ENCODE measurements at regions not wholly inside any gene's neighbourhood (a gene's known extent, or its start where the extent isn't known, plus 50 kb on each side); places are given as distances from the start of the nearest gene placed in this dataset.

GRCh38 chr13:22018076-22018835, 347.4 kb downstream of the FGF9 start:
- DNase-seq, result no peak

GRCh38 chr13:22018836-22019210, 347.9 kb downstream of the FGF9 start:
- DNase-seq, result no peak

GRCh38 chr13:22024381-22024994, 353.6 kb downstream of the FGF9 start:
- DNase-seq, result no peak

- DNase-seq, result no peak
Observed at GRCh38 chr13:22027566-22027965, 356.7 kb downstream of the FGF9 start.

GRCh38 chr13:22028831-22029230, 358.0 kb downstream of the FGF9 start:
- DNase-seq, result no peak

GRCh38 chr13:22030321-22030720, 359.4 kb downstream of the FGF9 start:
- DNase-seq, result no peak

GRCh38 chr13:22031702-22032286, 360.9 kb downstream of the FGF9 start:
- no peak for DNase-seq

- no peak for DNase-seq
Observed at GRCh38 chr13:22032905-22033304, 362.0 kb downstream of the FGF9 start.

GRCh38 chr13:22039961-22040360, 369.1 kb downstream of the FGF9 start:
- no peak for DNase-seq

GRCh38 chr13:22040810-22041364, 370.0 kb downstream of the FGF9 start:
- no peak for DNase-seq

- DNase-seq, result no peak
Observed at GRCh38 chr13:22041741-22042140, 370.9 kb downstream of the FGF9 start.

GRCh38 chr13:22047082-22047784, 376.4 kb downstream of the FGF9 start:
- DNase-seq, result no peak

GRCh38 chr13:22047785-22048104, 376.9 kb downstream of the FGF9 start:
- DNase-seq, result no peak

GRCh38 chr13:22049384-22049783, 378.5 kb downstream of the FGF9 start:
- no peak for DNase-seq

- no peak for DNase-seq
Observed at GRCh38 chr13:22050951-22051563, 380.2 kb downstream of the FGF9 start.

- DNase-seq, result no peak
Observed at GRCh38 chr13:22053053-22053452, 382.2 kb downstream of the FGF9 start.

GRCh38 chr13:22055259-22055658, 384.4 kb downstream of the FGF9 start:
- DNase-seq, result no peak

- DNase-seq, result no peak
Observed at GRCh38 chr13:22060187-22060586, 389.3 kb downstream of the FGF9 start.

GRCh38 chr13:22061371-22061805, 390.5 kb downstream of the FGF9 start:
- no peak for DNase-seq

- no peak for DNase-seq
Observed at GRCh38 chr13:22061806-22062391, 391.0 kb downstream of the FGF9 start.

- no peak for DNase-seq
Observed at GRCh38 chr13:22062478-22063205, 391.8 kb downstream of the FGF9 start.
